NT2/D1 (cell line): ENCODE measurements at regions not wholly inside any gene's neighbourhood (a gene's known extent, or its start where the extent isn't known, plus 50 kb on each side); places are given as distances from the start of the nearest gene placed in this dataset.

ENCODE experiments used
- SUZ12 ChIP-seq: IDR thresholded peaks from 2 replicates; pipeline ENCODE4 v1.6.1; 2011; ENCODE audit not compliant: insufficient read length, insufficient read depth; ENCODE audit errors: extremely low read depth
- YY1 ChIP-seq: IDR thresholded peaks from 2 replicates; pipeline ENCODE4 v1.6.1; 2011; ENCODE audit not compliant: insufficient read length, insufficient read depth
- ZNF274 ChIP-seq: IDR thresholded peaks from 2 replicates; pipeline ENCODE4 v1.6.1; 2011; ENCODE audit warnings: mild to moderate bottlenecking, low read depth, low read length

DNA sequence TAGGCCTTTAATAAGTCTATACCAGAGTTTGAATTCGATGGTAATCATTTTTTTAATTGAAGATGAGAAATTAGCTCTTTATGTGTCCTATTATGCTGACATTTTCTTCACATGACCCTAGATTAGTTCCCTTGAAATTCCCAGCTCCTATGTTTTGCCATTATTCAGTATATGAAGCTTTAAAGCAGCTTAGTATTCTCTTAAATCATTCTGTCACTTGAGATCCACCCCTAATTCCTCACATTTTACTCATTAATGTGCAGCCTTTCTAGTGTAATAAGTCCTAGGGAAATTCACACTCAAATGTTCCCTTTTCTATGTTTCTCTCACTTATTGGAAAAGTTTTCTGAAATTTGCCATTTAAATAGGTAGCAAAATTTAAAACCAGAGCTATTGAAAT is 704.5 kb upstream of the B3GALT2 start:
- TF ChIP-seq ZNF274, result no peak
- no peak for TF ChIP-seq YY1
- no peak for TF ChIP-seq SUZ12
